GM12891 (cell line): ENCODE measurements at regions not wholly inside any gene's neighbourhood (a gene's known extent, or its start where the extent isn't known, plus 50 kb on each side); places are given as distances from the start of the nearest gene placed in this dataset.
"Not testable (repeated sequence)": the region's sequence is repeated elsewhere in the genome, so short reads cannot be mapped to it uniquely, and the experiment has no call there.

Source experiments
- DNase-seq: peaks from one replicate; pipeline ENCODE4 v3.0.0; 2011; ENCODE audit warnings: low spot score; ENCODE audit not compliant: insufficient read length
- FAIRE-seq: peaks from 2 replicates; lab custom pipeline; 2011; peaks lifted over from hg19 to GRCh38; lab: Jason Lieb, UNC
- PAX5 ChIP-seq: IDR thresholded peaks from 2 replicates; pipeline ENCODE4 v1.6.1; 2011; ENCODE audit warnings: low read length, moderate library complexity, mild to moderate bottlenecking; ENCODE audit not compliant: insufficient read depth, severe bottlenecking
- POLR2A ChIP-seq: IDR thresholded peaks from 2 replicates; pipeline ENCODE4 v1.6.1; 2011; ENCODE audit warnings: low read depth, low read length, control low read depth
- POLR2AphosphoS5 ChIP-seq: IDR thresholded peaks from 2 replicates; pipeline ENCODE4 v1.6.1; 2011; ENCODE audit warnings: low read depth, low read length, control low read depth
- POU2F2 ChIP-seq: IDR thresholded peaks from 2 replicates; pipeline ENCODE4 v1.6.1; 2011; ENCODE audit warnings: low read depth, mild to moderate bottlenecking, control low read depth, low read length, moderate library complexity
- SPI1 ChIP-seq: IDR thresholded peaks from 2 replicates; pipeline ENCODE4 v1.6.1; 2011; ENCODE audit warnings: low read depth, low read length, control low read depth
- TAF1 ChIP-seq: IDR thresholded peaks from 2 replicates; pipeline ENCODE4 v1.6.1; 2011; ENCODE audit warnings: low read depth, low read length, control low read depth

GRCh38 chr4:187679450-187679849, 316.1 kb upstream of the ZFP42 start:
- TF ChIP-seq TAF1 (no peak), POLR2A (no peak), SPI1 (no peak), POLR2AphosphoS5 (no peak), PAX5 (no peak), POU2F2 (no peak)
- DNase-seq (no peak), FAIRE-seq (no peak)

- TF ChIP-seq SPI1: no peak
- TF ChIP-seq POU2F2: no peak
- TF ChIP-seq POLR2AphosphoS5: no peak
- no peak for TF ChIP-seq PAX5
- no peak for DNase-seq
- FAIRE-seq: no peak
Measured at GRCh38 chr4:187685247-187685646, 310.3 kb upstream of the ZFP42 start.

GRCh38 chr4:187687697-187688096, 307.9 kb upstream of the ZFP42 start:
- FAIRE-seq: no peak
- TF ChIP-seq TAF1 (no peak), POLR2AphosphoS5 (no peak), POU2F2 (no peak), POLR2A (no peak), SPI1 (no peak), PAX5 (no peak)
- no peak for DNase-seq

DNA sequence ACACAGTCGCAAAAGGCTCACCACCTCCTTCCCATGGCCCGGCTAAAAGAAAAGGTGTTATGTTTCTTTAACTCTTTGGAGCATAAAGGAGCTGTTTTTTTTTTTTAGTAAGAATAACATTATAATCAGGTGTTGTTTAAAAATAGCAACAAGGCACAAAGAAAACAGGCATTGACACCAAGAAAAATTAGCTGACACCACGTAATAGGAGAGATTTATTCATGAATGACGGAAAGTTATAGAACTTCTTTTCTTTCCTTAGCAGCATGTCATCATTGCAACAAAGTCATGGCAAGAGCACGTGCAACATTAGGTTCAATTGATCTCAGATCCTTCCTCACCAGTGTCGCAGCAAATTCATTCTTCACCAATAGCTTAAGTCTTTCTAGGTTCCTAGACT, 302.9 kb upstream of the ZFP42 start:
- FAIRE-seq: no peak
- no peak for TF ChIP-seq POU2F2
- TF ChIP-seq PAX5: no peak
- TF ChIP-seq POLR2A: no peak
- no peak for TF ChIP-seq TAF1
- TF ChIP-seq POLR2AphosphoS5: no peak
- no peak for TF ChIP-seq SPI1
- no peak for DNase-seq

DNA sequence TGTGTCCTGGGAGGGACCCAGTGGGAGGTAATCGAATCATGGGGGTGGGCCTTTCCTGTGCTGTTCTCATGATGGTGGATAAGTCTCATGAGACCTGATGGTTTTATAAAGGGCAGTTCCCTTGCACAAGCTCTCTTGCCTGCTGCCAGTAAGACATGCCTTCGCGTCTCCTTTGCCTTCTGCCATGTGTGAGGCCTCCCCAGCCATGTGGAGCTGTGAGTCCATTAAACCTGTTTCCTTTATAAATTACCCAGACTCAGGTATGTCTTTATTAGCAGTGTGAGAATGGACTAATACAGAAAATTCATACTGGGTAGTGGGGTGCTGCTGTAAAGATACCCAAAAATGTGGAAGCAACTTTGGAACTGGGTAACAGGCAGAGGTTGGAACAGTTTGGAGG, 300.0 kb upstream of the ZFP42 start:
- not testable (repeated sequence) for FAIRE-seq, DNase-seq

DNA sequence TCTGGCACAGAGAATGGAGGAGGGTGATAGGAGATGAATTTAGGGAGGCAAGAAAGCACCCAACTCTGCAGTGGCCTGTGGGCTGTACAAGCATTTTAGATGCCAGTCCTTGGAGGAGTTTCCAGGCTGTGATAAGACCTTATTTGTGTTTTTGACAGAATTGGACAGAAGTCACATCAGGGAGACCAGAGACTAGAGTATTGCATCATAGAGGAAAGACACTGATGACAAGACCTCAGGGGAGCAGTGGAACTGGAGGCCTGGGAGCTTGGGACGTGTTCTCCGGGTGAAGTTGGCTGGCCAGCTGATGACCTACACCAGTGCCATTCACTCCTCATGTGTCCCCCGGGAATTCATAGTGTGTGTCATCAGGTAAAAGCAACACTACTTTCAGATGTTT, 284.0 kb upstream of the ZFP42 start:
- no peak for FAIRE-seq
- no peak for DNase-seq
- TF ChIP-seq PAX5 (no peak), POU2F2 (no peak), SPI1 (no peak), POLR2A (no peak), POLR2AphosphoS5 (no peak)

DNA sequence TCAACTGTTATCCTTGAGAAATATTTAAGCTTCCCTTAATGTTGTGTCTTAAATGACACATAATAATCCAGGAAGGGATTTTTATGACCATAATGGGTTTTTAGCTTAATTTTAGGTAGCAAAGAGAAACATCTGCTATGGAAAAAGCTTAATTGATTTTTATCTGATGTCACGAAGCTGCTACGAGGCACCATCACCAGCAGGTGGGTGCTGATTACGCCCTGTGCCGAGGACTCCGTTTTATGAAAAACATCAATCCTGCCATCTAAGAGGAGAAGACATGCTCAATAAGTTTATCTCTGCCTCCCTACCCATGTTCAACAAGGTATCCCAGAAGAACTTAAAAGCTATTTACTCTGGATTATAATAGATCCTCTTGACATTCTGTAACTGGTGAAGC, 280.6 kb upstream of the ZFP42 start:
- FAIRE-seq: no peak
- no peak for DNase-seq
- TF ChIP-seq PAX5: no peak
- no peak for TF ChIP-seq POU2F2
- TF ChIP-seq POLR2AphosphoS5: no peak

- TF ChIP-seq PAX5 (no peak), TAF1 (no peak), POLR2AphosphoS5 (no peak), SPI1 (no peak), POLR2A (no peak), POU2F2 (no peak)
- DNase-seq (no peak), FAIRE-seq (no peak)
Measured at GRCh38 chr4:187715466-187715865, 280.1 kb upstream of the ZFP42 start.

DNA sequence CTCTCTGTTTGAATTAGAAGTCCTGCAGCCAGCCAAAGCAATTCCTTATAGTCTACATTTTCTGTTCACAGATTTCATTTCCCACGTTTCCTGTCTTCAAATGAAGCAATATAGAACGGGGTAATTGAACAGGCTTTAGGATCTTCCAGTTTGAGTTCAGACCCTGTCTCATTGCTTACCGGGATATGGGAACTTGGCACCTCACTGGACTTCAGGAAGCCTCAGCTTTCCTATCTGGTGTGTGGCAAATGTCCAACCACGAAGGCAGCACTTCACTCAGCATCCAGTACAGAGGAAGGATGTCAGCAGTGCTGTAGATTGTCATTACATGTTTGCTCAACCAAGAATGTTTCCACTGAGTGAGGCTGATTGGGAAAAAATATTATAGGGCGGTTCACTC, 271.1 kb upstream of the ZFP42 start:
- no peak for TF ChIP-seq SPI1
- no peak for TF ChIP-seq POLR2A
- TF ChIP-seq POLR2AphosphoS5: no peak
- TF ChIP-seq TAF1: no peak
- TF ChIP-seq PAX5: no peak
- TF ChIP-seq POU2F2: no peak
- DNase-seq: no peak
- FAIRE-seq: no peak

DNA sequence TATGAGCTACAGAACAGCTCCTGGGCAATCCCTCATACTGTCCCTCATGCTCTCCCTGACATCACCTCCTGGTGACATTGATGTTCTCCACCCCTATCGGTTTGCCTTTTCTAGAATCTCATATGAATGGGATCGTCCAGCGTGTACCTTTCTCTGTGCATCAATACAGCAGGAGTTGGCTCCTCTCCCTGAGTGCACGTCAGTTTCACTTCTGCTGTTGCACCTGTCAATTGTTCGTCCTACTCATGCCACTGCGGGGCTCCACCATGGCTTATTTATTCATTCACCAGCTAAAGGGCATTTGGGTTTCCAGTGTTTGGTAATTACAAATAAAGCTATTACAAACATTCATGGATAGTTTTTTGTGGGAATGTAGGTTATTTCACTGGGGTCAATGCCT, 269.1 kb upstream of the ZFP42 start:
- TF ChIP-seq TAF1: no peak
- TF ChIP-seq POLR2A: no peak
- TF ChIP-seq POU2F2: no peak
- TF ChIP-seq SPI1: no peak
- TF ChIP-seq PAX5: no peak
- no peak for TF ChIP-seq POLR2AphosphoS5
- FAIRE-seq: no peak

GRCh38 chr4:187732524-187732923, 263.0 kb upstream of the ZFP42 start:
- FAIRE-seq (no peak), DNase-seq (no peak)
- TF ChIP-seq TAF1: no peak
- no peak for TF ChIP-seq SPI1
- TF ChIP-seq POLR2AphosphoS5: no peak
- TF ChIP-seq POLR2A: no peak

More for the DNA sequence above, 269.1 kb upstream of the ZFP42 start:
- DNase-seq: no peak
